Vagina (tissue), 2 donors: ENCODE measurements at regions not wholly inside any gene's neighbourhood (a gene's known extent, or its start where the extent isn't known, plus 50 kb on each side); places are given as distances from the start of the nearest gene placed in this dataset.

ENCODE experiments used
- DNase-seq, 2 donors: peaks; one replicate each; pipeline ENCODE4 v3.0.0-alpha.2; 2017; ENCODE audit errors: extremely low spot score in 2 of 2
- H3K27ac ChIP-seq: fragments of 200-600 bp; sonication (generic); one replicate; pipeline ENCODE4 v1.5.1; 2019
- H3K27me3 ChIP-seq: fragments of 200-600 bp; sonication (generic); one replicate; pipeline ENCODE4 v1.5.1; 2019
- H3K36me3 ChIP-seq, 2 donors: fragments of 200-600 bp; sonication (generic); one replicate each; pipeline ENCODE4 v1.5.1; 2017 to 2019
- H3K4me1 ChIP-seq: fragments of 200-600 bp; sonication (generic); one replicate; pipeline ENCODE4 v1.5.1; 2019
- H3K4me3 ChIP-seq, 2 donors: fragments of 200-600 bp; sonication (generic); 1 replicate in 1 of 2; 2 replicates in 1 of 2; pipeline ENCODE4 v1.5.1; 2016 to 2019
- H3K9me3 ChIP-seq: fragments of 200-600 bp; sonication (generic); one replicate; pipeline ENCODE4 v1.5.1; 2019
- POLR2A ChIP-seq, 2 donors: fragments of 450-650 bp; IDR thresholded peaks; one replicate each; pipeline ENCODE4 v1.6.1; 2017; ENCODE audit warnings: antibody characterized with exemption in 2 of 2, mild to moderate bottlenecking in 2 of 2, moderate library complexity in 2 of 2
- POLR2AphosphoS5 ChIP-seq, 2 donors: sonication (generic); formaldehyde crosslinking; IDR thresholded peaks; one replicate each; pipeline ENCODE4 v1.9.0; 2017; ENCODE audit warnings: antibody characterized with exemption in 2 of 2, mild to moderate bottlenecking in 2 of 2, low read depth in 1 of 2; ENCODE audit not compliant: insufficient read depth in 1 of 2
- intact Hi-C: fragments of 100-400 bp; cut with DNase I; formaldehyde crosslinking; loops from one replicate; pipeline ENCODE4 v1.15.1; 2023
- TF ChIP-seq, protein P1 (sequence below), 3 experiments: fragments of 450-650 bp in 2 of 3; fragments of 200-600 bp in 1 of 3; sonication (generic) in 1 of 3; IDR thresholded peaks; one replicate each; pipeline ENCODE4 v1.5.1; 2017 to 2019; ENCODE audit warnings: antibody characterized with exemption in 3 of 3, mild to moderate bottlenecking in 2 of 3, moderate library complexity in 2 of 3

- H3K4me3 ChIP-seq: no peak overlapping the region
- intact Hi-C loops: no loop called here
- H3K4me1 ChIP-seq: peaks cover 6% of the 10 kb centered on the region
- no peaks in the 10 kb centered on the region for H3K36me3 ChIP-seq
- TF ChIP-seq POLR2AphosphoS5 (IDR thresholded peaks at IDR 0.05; ENCODE audit: insufficient read depth in 1 of 2, low read depth in 1 of 2) (no peak), POLR2A (IDR thresholded peaks at IDR 0.05) (no peak)
- TF ChIP-seq, protein P1, sequence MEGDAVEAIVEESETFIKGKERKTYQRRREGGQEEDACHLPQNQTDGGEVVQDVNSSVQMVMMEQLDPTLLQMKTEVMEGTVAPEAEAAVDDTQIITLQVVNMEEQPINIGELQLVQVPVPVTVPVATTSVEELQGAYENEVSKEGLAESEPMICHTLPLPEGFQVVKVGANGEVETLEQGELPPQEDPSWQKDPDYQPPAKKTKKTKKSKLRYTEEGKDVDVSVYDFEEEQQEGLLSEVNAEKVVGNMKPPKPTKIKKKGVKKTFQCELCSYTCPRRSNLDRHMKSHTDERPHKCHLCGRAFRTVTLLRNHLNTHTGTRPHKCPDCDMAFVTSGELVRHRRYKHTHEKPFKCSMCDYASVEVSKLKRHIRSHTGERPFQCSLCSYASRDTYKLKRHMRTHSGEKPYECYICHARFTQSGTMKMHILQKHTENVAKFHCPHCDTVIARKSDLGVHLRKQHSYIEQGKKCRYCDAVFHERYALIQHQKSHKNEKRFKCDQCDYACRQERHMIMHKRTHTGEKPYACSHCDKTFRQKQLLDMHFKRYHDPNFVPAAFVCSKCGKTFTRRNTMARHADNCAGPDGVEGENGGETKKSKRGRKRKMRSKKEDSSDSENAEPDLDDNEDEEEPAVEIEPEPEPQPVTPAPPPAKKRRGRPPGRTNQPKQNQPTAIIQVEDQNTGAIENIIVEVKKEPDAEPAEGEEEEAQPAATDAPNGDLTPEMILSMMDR (IDR thresholded peaks at IDR 0.05): no peak
- DNase-seq: no peak
- no peaks in the 10 kb centered on the region for H3K9me3 ChIP-seq
- no peaks in the 10 kb centered on the region for H3K27me3 ChIP-seq
- no peak overlapping the region for H3K27ac ChIP-seq
Observed at GRCh38 chr12:115898670-115899069, 378.8 kb downstream of the MED13L start.

GRCh38 chr12:115897729-115898128 is 379.8 kb downstream of the MED13L start:
- intact Hi-C loops: no loop called here
- Histone ChIP-seq H3K4me1 (peaks cover 6% of the 10 kb centered on the region), H3K27ac (no peak overlapping the region), H3K4me3 (no peak overlapping the region), H3K9me3 (no peaks in the 10 kb centered on the region), H3K36me3 (no peaks in the 10 kb centered on the region), H3K27me3 (no peaks in the 10 kb centered on the region)
- DNase-seq: no peak
- TF ChIP-seq POLR2AphosphoS5 (IDR thresholded peaks at IDR 0.05; ENCODE audit: insufficient read depth in 1 of 2, low read depth in 1 of 2): no peak
- TF ChIP-seq, protein P1 (IDR thresholded peaks at IDR 0.05): no peak
- TF ChIP-seq POLR2A (IDR thresholded peaks at IDR 0.05): no peak

DNA sequence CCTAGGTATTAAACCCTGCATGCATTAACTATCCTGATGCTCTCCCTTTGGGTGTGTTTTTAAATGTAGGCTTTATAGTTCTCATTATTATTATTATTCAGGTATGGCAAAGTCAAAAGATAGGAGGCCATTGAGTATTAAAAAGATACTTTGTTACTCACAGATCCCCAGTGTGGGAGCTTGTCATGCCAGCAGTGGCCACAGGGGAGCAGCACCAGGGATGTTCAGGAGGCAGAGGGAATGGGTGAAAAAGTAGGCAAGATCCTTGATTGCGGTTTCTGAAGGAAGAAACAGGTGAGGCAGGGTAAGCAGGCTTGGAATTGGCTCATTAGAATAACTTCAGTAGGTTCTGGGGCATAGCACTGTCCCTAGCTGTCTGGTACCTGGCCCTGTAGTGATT is 382.2 kb downstream of the MED13L start:
- intact Hi-C loops: no loop called here
- H3K27ac ChIP-seq: no peak overlapping the region
- H3K9me3 ChIP-seq: no peaks in the 10 kb centered on the region
- H3K27me3 ChIP-seq: no peaks in the 10 kb centered on the region
- no peak overlapping the region for H3K4me3 ChIP-seq
- H3K36me3 ChIP-seq: no peaks in the 10 kb centered on the region
- peaks cover 6% of the 10 kb centered on the region for H3K4me1 ChIP-seq
- DNase-seq: no peak
- TF ChIP-seq POLR2A (IDR thresholded peaks at IDR 0.05): no peak

DNA sequence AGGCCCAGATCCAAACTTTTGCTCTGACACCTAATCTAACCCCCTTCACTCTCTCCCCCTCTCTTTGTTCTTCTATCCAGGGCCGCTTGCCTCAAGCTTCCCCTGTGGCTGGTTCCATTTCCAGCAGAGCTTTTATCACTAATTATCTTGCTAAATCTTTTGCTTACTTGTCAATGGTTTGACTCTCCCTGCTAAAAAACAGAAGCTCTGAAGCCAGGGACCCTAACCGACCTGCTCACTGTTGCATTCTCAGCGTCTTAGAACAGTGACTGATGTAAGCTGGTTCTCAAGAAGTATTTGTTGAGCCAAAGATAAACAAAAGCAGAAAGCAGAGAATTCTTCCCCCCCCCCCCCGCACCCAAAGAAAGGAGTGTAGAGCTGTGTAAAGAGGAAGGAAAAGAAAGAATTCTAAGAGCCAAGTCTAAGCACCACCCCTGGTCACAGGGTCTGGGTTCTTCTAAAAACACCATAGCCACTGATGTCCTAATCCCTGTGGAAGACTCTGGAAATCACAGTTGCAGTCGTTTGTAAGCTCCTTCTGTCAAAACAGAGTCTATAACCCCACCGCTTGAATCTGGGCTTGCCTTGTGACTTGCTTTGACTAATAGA is 385.8 kb downstream of the MED13L start:
- intact Hi-C loops: no loop called here
- Histone ChIP-seq H3K4me3 (no peak overlapping the region), H3K36me3 (no peaks in the 10 kb centered on the region), H3K4me1 (no peaks in the 10 kb centered on the region), H3K27ac (no peak overlapping the region), H3K9me3 (no peaks in the 10 kb centered on the region), H3K27me3 (no peaks in the 10 kb centered on the region)
- DNase-seq: no peak
- TF ChIP-seq, protein P1 (IDR thresholded peaks at IDR 0.05): no peak
- TF ChIP-seq POLR2AphosphoS5 (IDR thresholded peaks at IDR 0.05; ENCODE audit: insufficient read depth in 1 of 2, low read depth in 1 of 2) (no peak), POLR2A (IDR thresholded peaks at IDR 0.05) (no peak)

DNA sequence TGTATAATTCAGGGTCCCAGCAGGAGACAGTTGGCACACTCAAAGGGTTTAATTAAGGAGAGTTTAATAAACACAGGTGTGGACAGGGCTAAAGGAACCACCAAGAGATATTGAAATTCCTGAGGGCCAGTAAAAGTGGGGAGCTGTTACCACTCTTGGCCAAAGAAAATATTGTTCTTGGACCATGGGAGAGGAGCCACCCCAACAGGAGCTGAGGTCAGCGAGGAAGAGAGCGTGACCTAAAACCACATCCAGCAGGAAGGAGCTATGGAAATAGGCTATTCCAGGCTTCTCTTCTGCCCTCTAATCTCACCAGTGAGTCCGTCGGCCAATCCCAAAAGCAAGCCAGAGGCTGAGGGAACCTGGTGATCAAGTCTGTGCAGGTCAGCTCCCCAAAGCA is 390.8 kb downstream of the MED13L start:
- TF ChIP-seq, protein P1 (IDR thresholded peaks at IDR 0.05): no peak
- TF ChIP-seq POLR2AphosphoS5 (IDR thresholded peaks at IDR 0.05; ENCODE audit: insufficient read depth in 1 of 2, low read depth in 1 of 2): no peak
- no peak for TF ChIP-seq POLR2A (IDR thresholded peaks at IDR 0.05)
- Histone ChIP-seq H3K36me3 (no peaks in the 10 kb centered on the region), H3K27me3 (no peaks in the 10 kb centered on the region), H3K27ac (no peak overlapping the region), H3K4me3 (no peak overlapping the region), H3K4me1 (no peaks in the 10 kb centered on the region), H3K9me3 (no peaks in the 10 kb centered on the region)
- no peak for DNase-seq
- intact Hi-C loops: no loop called here
